HG03095 (cell line): ENCODE measurements at regions not wholly inside any gene's neighbourhood (a gene's known extent, or its start where the extent isn't known, plus 50 kb on each side); places are given as distances from the start of the nearest gene placed in this dataset.

Experiments used
- ATAC-seq: cut with Tn5 transposase; IDR thresholded peaks from one replicate; pipeline ENCODE4 v1.9.1; 2021; ENCODE audit warnings: moderate library complexity; ENCODE audit not compliant: unreplicated experiment

GRCh38 chr2:8090748-8091700 is 590.8 kb upstream of the ID2 start:
- peak; percentile 54 for ATAC-seq

- ATAC-seq: no peak
Observed at GRCh38 chr2:8094526-8094925, 587.3 kb upstream of the ID2 start.

- no peak for ATAC-seq
Observed at GRCh38 chr2:8095978-8096377, 585.9 kb upstream of the ID2 start.

- no peak for ATAC-seq
Observed at GRCh38 chr2:8096484-8096883, 585.4 kb upstream of the ID2 start.

GRCh38 chr2:8098476-8099266 is 583.2 kb upstream of the ID2 start:
- ATAC-seq: no peak

- no peak for ATAC-seq
Observed at GRCh38 chr2:8099267-8099582, 582.6 kb upstream of the ID2 start.

GRCh38 chr2:8101614-8102277 is 580.1 kb upstream of the ID2 start:
- ATAC-seq: no peak

GRCh38 chr2:8102470-8102869 is 579.4 kb upstream of the ID2 start:
- no peak for ATAC-seq

- no peak for ATAC-seq
Observed at GRCh38 chr2:8103085-8103708, 578.7 kb upstream of the ID2 start.

- no peak for ATAC-seq
Observed at GRCh38 chr2:8107150-8107549, 574.7 kb upstream of the ID2 start.

- no peak for ATAC-seq
Observed at GRCh38 chr2:8107621-8108378, 574.1 kb upstream of the ID2 start.

- ATAC-seq: no peak
Observed at GRCh38 chr2:8110716-8111115, 571.1 kb upstream of the ID2 start.

- no peak for ATAC-seq
Observed at GRCh38 chr2:8111193-8111592, 570.7 kb upstream of the ID2 start.

GRCh38 chr2:8115456-8115855 is 566.4 kb upstream of the ID2 start:
- no peak for ATAC-seq

GRCh38 chr2:8115966-8116365 is 565.9 kb upstream of the ID2 start:
- no peak for ATAC-seq

- peak; percentile 99 for ATAC-seq
Observed at GRCh38 chr2:8116661-8117060, 565.2 kb upstream of the ID2 start.

- ATAC-seq: no peak
Observed at GRCh38 chr2:8118940-8119781, 562.7 kb upstream of the ID2 start.

- no peak for ATAC-seq
Observed at GRCh38 chr2:8119782-8120505, 561.9 kb upstream of the ID2 start.

- no peak for ATAC-seq
Observed at GRCh38 chr2:8120506-8120860, 561.4 kb upstream of the ID2 start.
